H9 (cell line): ENCODE measurements at regions not wholly inside any gene's neighbourhood (a gene's known extent, or its start where the extent isn't known, plus 50 kb on each side); places are given as distances from the start of the nearest gene placed in this dataset.

ENCODE experiments used
- DNase-seq: peaks from one replicate; pipeline ENCODE4 v3.0.0-alpha.2; 2017
- H2AFZ ChIP-seq: one replicate; pipeline ENCODE4 v1.6.1; 2013; ENCODE audit warnings: mild to moderate bottlenecking, low read length, control low read depth, moderate library complexity
- H2AK5ac ChIP-seq: 2 replicates; pipeline ENCODE4 v1.6.1; 2013; ENCODE audit warnings: low read length, control low read depth, mixed read lengths; ENCODE audit not compliant: insufficient read length
- H2BK120ac ChIP-seq: one replicate; pipeline ENCODE4 v1.6.1; 2013; ENCODE audit warnings: low read depth, mild to moderate bottlenecking, low read length, control low read depth, inconsistent platforms; ENCODE audit not compliant: poor library complexity, severe bottlenecking
- H2BK12ac ChIP-seq: 2 replicates; pipeline ENCODE4 v1.6.1; 2013; ENCODE audit warnings: low read length, control low read depth, mixed read lengths, low read depth; ENCODE audit not compliant: insufficient read length
- H2BK15ac ChIP-seq: 2 replicates; pipeline ENCODE4 v1.6.1; 2013; ENCODE audit warnings: low read depth, low read length, control low read depth
- H2BK20ac ChIP-seq: one replicate; pipeline ENCODE4 v1.6.1; 2013; ENCODE audit warnings: low read depth, mild to moderate bottlenecking, low read length, control low read depth, inconsistent platforms; ENCODE audit not compliant: poor library complexity, severe bottlenecking
- H2BK5ac ChIP-seq: 2 replicates; pipeline ENCODE4 v1.6.1; 2013; ENCODE audit warnings: low read length, control low read depth, mixed read lengths; ENCODE audit not compliant: insufficient read length
- H3K14ac ChIP-seq: 2 replicates; pipeline ENCODE4 v1.6.1; 2013; ENCODE audit warnings: low read length, control low read depth; ENCODE audit not compliant: insufficient read depth
- H3K18ac ChIP-seq: 2 replicates; pipeline ENCODE4 v1.6.1; 2013; ENCODE audit warnings: low read depth, mild to moderate bottlenecking, mixed read lengths, low read length, control low read depth; ENCODE audit not compliant: insufficient read length
- H3K23ac ChIP-seq: 2 replicates; pipeline ENCODE4 v1.6.1; 2013; ENCODE audit warnings: low read length, control low read depth, mixed read lengths, low read depth; ENCODE audit not compliant: insufficient read length
- H3K23me2 ChIP-seq: 2 replicates; pipeline ENCODE4 v1.6.1; 2013; ENCODE audit warnings: low read depth, mild to moderate bottlenecking, mixed read lengths, low read length, control low read depth; ENCODE audit not compliant: insufficient read length, poor library complexity, severe bottlenecking
- H3K27ac ChIP-seq: 2 replicates; pipeline ENCODE4 v1.5.1; 2013; ENCODE audit warnings: low read length, control low read depth, mixed read lengths, low read depth; ENCODE audit not compliant: insufficient read length
- H3K27me3 ChIP-seq: 2 replicates; pipeline ENCODE4 v1.6.1; 2013; ENCODE audit warnings: low read length, control low read depth, inconsistent platforms; ENCODE audit not compliant: insufficient read depth
- H3K4ac ChIP-seq: 2 replicates; pipeline ENCODE4 v1.6.1; 2013; ENCODE audit warnings: low read depth, mild to moderate bottlenecking, control low read depth, inconsistent platforms, low read length, moderate library complexity
- H3K4me1 ChIP-seq: 2 replicates; pipeline ENCODE4 v1.6.1; 2013; ENCODE audit warnings: low read length, control low read depth, inconsistent platforms; ENCODE audit not compliant: insufficient read depth
- H3K4me2 ChIP-seq: 2 replicates; pipeline ENCODE4 v1.6.1; 2013; ENCODE audit warnings: low read length, control low read depth, mixed read lengths; ENCODE audit not compliant: insufficient read length, insufficient read depth
- H3K56ac ChIP-seq: 2 replicates; pipeline ENCODE4 v1.6.1; 2013; ENCODE audit warnings: low read depth, mild to moderate bottlenecking, mixed read lengths, low read length, control low read depth; ENCODE audit not compliant: insufficient read length
- H3K79me1 ChIP-seq: 2 replicates; pipeline ENCODE4 v1.6.1; 2013; ENCODE audit warnings: low read depth, mild to moderate bottlenecking, moderate library complexity, low read length, control low read depth, inconsistent platforms; ENCODE audit not compliant: insufficient read depth, poor library complexity, severe bottlenecking
- H3K79me2 ChIP-seq: 2 replicates; pipeline ENCODE4 v1.6.1; 2013; ENCODE audit warnings: low read length, control low read depth, inconsistent platforms; ENCODE audit not compliant: insufficient read depth
- H3K9ac ChIP-seq: 2 replicates; pipeline ENCODE4 v1.6.1; 2013; ENCODE audit warnings: low read length, control low read depth, mixed read lengths; ENCODE audit not compliant: insufficient read length; ENCODE audit errors: extremely low read depth
- H3K9me3 ChIP-seq: one replicate; pipeline ENCODE4 v1.6.1; 2013; ENCODE audit warnings: low read depth, low read length, inconsistent platforms; ENCODE audit not compliant: control insufficient read depth
- H3T11ph ChIP-seq: one replicate; pipeline ENCODE4 v1.6.1; 2013; ENCODE audit warnings: mild to moderate bottlenecking, low read length, control low read depth, inconsistent platforms
- H4K20me1 ChIP-seq: one replicate; pipeline ENCODE4 v1.6.1; 2013; ENCODE audit not compliant: control insufficient read depth, insufficient read length, insufficient read depth
- H4K5ac ChIP-seq: 2 replicates; pipeline ENCODE4 v1.6.1; 2013; ENCODE audit warnings: low read depth, mild to moderate bottlenecking, mixed read lengths, low read length, control low read depth; ENCODE audit not compliant: insufficient read length
- H4K8ac ChIP-seq: replicated peaks from 2 replicates; pipeline ENCODE4 v1.6.1; 2013; ENCODE audit warnings: low read length, control low read depth, mixed read lengths, low read depth; ENCODE audit not compliant: insufficient read length
- H4K91ac ChIP-seq: 2 replicates; pipeline ENCODE4 v1.6.1; 2013; ENCODE audit warnings: low read depth, mild to moderate bottlenecking, moderate library complexity, mixed read lengths, low read length, control low read depth; ENCODE audit not compliant: insufficient read length
- H3K27ac Mint-ChIP-seq, 3 experiments: 2 replicates in 2 of 3; 3 replicates in 1 of 3; pipeline ENCODE4 v1.8.0; 2020 to 2021; ENCODE audit warnings: mixed read lengths in 3 of 3, mild to moderate bottlenecking in 1 of 3, moderate library complexity in 1 of 3
- H3K27me3 Mint-ChIP-seq: 2 replicates; pipeline ENCODE4 v1.8.0; 2021; ENCODE audit warnings: low read depth, mild to moderate bottlenecking, moderate library complexity, mixed read lengths
- H3K36me3 Mint-ChIP-seq, 3 experiments: 2 replicates in 2 of 3; 3 replicates in 1 of 3; pipeline ENCODE4 v1.8.0; 2020 to 2021; ENCODE audit warnings: low read depth in 3 of 3, mixed read lengths in 3 of 3; ENCODE audit not compliant: insufficient read depth in 1 of 3
- H3K4me1 Mint-ChIP-seq, 2 experiments: 2 replicates each; pipeline ENCODE4 v1.8.0; 2020; ENCODE audit warnings: mixed read lengths in 2 of 2
- H3K4me3 Mint-ChIP-seq, 2 experiments: 2 replicates in 1 of 2; 3 replicates in 1 of 2; pipeline ENCODE4 v1.8.0; 2020 to 2021; ENCODE audit warnings: mild to moderate bottlenecking in 2 of 2, mixed read lengths in 2 of 2, moderate library complexity in 1 of 2
- H3K9me3 Mint-ChIP-seq, 2 experiments: 2 replicates in 1 of 2; 3 replicates in 1 of 2; pipeline ENCODE4 v1.8.0; 2020; ENCODE audit warnings: mild to moderate bottlenecking in 2 of 2, mixed read lengths in 2 of 2, moderate library complexity in 1 of 2
- WGBS: extraction: QIAGEN DNeasy Blood & Tissue Kit; methylation state at CpG from one replicate; pipeline ENCODE4 v1.1.7; 2013; ENCODE audit warnings: missing lambda C conversion rate, low lambda C conversion rate, mixed read lengths; ENCODE audit not compliant: insufficient read length; ENCODE audit errors: extremely low coverage; 5-methylcytosine and 5-hydroxymethylcytosine counted together
- TF ChIP-seq, protein P1 (sequence below): fragments of 200-600 bp; sonication (generic); conservative IDR thresholded peaks from 3 replicates; pipeline ENCODE4 v1.8.0; 2021; ENCODE audit warnings: antibody characterized with exemption, mild to moderate bottlenecking

DNA sequence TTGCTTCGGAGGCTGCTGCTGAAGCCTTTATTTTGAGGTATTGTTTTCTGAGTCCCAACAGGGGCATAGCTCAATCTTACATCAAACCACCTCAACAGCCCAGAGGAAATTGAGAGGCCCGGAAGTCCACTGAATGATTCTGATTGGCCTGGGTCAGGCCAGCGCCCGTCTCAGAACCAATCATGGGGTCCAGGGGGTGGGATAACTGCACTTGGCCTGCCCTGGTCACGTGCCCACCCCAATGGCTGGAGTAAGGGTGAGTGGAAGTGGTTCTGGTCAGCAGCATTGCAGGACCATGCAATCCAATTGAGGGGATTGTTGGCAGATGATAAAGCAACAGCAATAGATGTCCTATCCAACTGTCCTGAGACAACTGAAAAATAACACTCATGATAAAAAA lies 190.6 kb downstream of the HERPUD2 start:
- DNase-seq = no peak
- Histone ChIP-seq H3K14ac (no peak overlapping the region), H2BK20ac (no peak overlapping the region), H4K5ac (no peak overlapping the region), H4K91ac (no peak overlapping the region), H3K79me2 (no peaks in the 10 kb centered on the region), H3K79me1 (no peaks in the 10 kb centered on the region), H3K27ac (no peak overlapping the region), H3K4me2 (no peak overlapping the region), H3K9ac (no peak overlapping the region), H2BK15ac (no peak overlapping the region), H2BK12ac (no peak overlapping the region), H3K23me2 (no peaks in the 10 kb centered on the region), H3K9me3 (no peaks in the 10 kb centered on the region), H3K27me3 (no peaks in the 10 kb centered on the region), H2BK5ac (no peak overlapping the region), H2AK5ac (no peak overlapping the region), H3K56ac (no peak overlapping the region), H4K8ac (no peak overlapping the region), H2AFZ (no peak overlapping the region), H3K4ac (no peak overlapping the region), H3T11ph (no peak overlapping the region), H3K4me1 (peaks cover 5% of the 10 kb centered on the region; the same call in 1 of the 2 replicates), H2BK120ac (no peak overlapping the region), H3K23ac (no peak overlapping the region), H3K18ac (no peak overlapping the region), H4K20me1 (no peaks in the 10 kb centered on the region)
- Mint-ChIP-seq H3K27me3 (no peaks in the 10 kb centered on the region; the same call in none of the 2 replicates), H3K9me3 (no peaks in the 10 kb centered on the region), H3K4me3 (no peak overlapping the region), H3K36me3 (no peaks in the 10 kb centered on the region), H3K27ac (no peak overlapping the region), H3K4me1 (peaks cover 23 to 24% of the 10 kb centered on the region in 2 experiments)
- WGBS = no CpG with 5 or more reads among the region's 5 CpGs
- TF ChIP-seq, protein P1, sequence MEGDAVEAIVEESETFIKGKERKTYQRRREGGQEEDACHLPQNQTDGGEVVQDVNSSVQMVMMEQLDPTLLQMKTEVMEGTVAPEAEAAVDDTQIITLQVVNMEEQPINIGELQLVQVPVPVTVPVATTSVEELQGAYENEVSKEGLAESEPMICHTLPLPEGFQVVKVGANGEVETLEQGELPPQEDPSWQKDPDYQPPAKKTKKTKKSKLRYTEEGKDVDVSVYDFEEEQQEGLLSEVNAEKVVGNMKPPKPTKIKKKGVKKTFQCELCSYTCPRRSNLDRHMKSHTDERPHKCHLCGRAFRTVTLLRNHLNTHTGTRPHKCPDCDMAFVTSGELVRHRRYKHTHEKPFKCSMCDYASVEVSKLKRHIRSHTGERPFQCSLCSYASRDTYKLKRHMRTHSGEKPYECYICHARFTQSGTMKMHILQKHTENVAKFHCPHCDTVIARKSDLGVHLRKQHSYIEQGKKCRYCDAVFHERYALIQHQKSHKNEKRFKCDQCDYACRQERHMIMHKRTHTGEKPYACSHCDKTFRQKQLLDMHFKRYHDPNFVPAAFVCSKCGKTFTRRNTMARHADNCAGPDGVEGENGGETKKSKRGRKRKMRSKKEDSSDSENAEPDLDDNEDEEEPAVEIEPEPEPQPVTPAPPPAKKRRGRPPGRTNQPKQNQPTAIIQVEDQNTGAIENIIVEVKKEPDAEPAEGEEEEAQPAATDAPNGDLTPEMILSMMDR = no peak
